Thyroid gland (tissue), 4 donors: ENCODE measurements at regions not wholly inside any gene's neighbourhood (a gene's known extent, or its start where the extent isn't known, plus 50 kb on each side); places are given as distances from the start of the nearest gene placed in this dataset.

Source experiments
- DNase-seq, 2 donors: peaks; one replicate each; pipeline ENCODE4 v3.0.0-alpha.2; 2019
- H3K27ac ChIP-seq, 3 donors: fragments of 200-600 bp; sonication (generic); 1 replicate in 2 of 3; 2 replicates in 1 of 3; pipeline ENCODE4 v1.5.1; 2016 to 2019; ENCODE audit warnings: mild to moderate bottlenecking in 1 of 3, moderate library complexity in 1 of 3
- H3K27me3 ChIP-seq: fragments of 200-600 bp; sonication (generic); one replicate; pipeline ENCODE4 v1.5.1; 2019
- H3K36me3 ChIP-seq, 2 donors: fragments of 200-600 bp; sonication (generic); one replicate each; pipeline ENCODE4 v1.5.1; 2016 to 2019
- H3K4me1 ChIP-seq, 2 donors: fragments of 200-600 bp; sonication (generic); one replicate each; pipeline ENCODE4 v1.5.1; 2017 to 2019
- H3K4me3 ChIP-seq, 3 donors: fragments of 200-600 bp; sonication (generic); replicated peaks in 1 of 3; 1 replicate in 2 of 3; 2 replicates in 1 of 3; pipeline ENCODE4 v1.5.1; 2016; ENCODE audit warnings: mild to moderate bottlenecking in 1 of 3
- H3K9me3 ChIP-seq: fragments of 200-600 bp; sonication (generic); one replicate; pipeline ENCODE4 v1.5.1; 2017
- CTCF ChIP-seq, 6 experiments: fragments of 200-600 bp in 3 of 6; fragments of 450-650 bp in 3 of 6; sonication (generic) in 3 of 6; IDR thresholded peaks; one replicate each; pipeline ENCODE4 v1.5.1; 2016 to 2019; ENCODE audit warnings: antibody characterized with exemption in 6 of 6, mild to moderate bottlenecking in 2 of 6, inconsistent platforms in 1 of 6, moderate library complexity in 1 of 6
- POLR2A ChIP-seq, 2 donors: fragments of 450-650 bp; IDR thresholded peaks; one replicate each; pipeline ENCODE4 v1.6.1; 2017; ENCODE audit warnings: antibody characterized with exemption in 2 of 2, mild to moderate bottlenecking in 2 of 2, moderate library complexity in 1 of 2
- WGBS, 2 donors: methylation state at CpG; one replicate each; pipeline ENCODE4 v1.1.5; 2017; 5-methylcytosine and 5-hydroxymethylcytosine counted together
- intact Hi-C: fragments of 100-400 bp; cut with DNase I; formaldehyde crosslinking; loops from one replicate; pipeline ENCODE4 v1.15.1; 2023

DNA sequence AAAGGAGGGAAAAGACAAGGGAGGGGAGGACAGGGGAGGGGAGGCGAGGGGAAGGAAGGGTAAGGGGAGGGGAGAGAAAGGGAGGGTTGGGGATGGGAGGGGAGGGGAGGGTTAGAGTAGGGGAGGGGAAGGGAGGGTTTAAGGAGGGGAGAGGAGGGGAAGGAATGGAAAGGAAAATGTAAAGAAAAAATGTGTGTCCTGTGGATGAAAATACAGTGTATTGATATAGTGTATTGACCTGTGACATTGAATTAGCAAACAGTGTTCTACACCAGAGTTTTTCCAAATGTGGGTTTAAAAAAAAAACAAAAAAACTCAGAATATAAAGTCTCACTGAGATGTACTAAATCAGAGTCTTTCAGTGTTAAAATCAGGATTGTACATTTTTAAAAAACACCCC lies 1279.8 kb upstream of the ADGRL2 start:
- no peaks in the 10 kb centered on the region for H3K27me3 ChIP-seq
- no peaks in the 10 kb centered on the region for H3K9me3 ChIP-seq
- H3K4me3 ChIP-seq: no peak overlapping the region
- 88 to 90% methylated on average over 1 of the region's 1 CpG for WGBS, 2 donors
- intact Hi-C loops: no loop called here
- H3K27ac ChIP-seq: no peak overlapping the region
- H3K36me3 ChIP-seq: no peaks in the 10 kb centered on the region
- no peak for DNase-seq
- no peaks in the 10 kb centered on the region for H3K4me1 ChIP-seq
- TF ChIP-seq POLR2A (IDR thresholded peaks at IDR 0.05) (no peak), CTCF (IDR thresholded peaks at IDR 0.05) (no peak)

DNA sequence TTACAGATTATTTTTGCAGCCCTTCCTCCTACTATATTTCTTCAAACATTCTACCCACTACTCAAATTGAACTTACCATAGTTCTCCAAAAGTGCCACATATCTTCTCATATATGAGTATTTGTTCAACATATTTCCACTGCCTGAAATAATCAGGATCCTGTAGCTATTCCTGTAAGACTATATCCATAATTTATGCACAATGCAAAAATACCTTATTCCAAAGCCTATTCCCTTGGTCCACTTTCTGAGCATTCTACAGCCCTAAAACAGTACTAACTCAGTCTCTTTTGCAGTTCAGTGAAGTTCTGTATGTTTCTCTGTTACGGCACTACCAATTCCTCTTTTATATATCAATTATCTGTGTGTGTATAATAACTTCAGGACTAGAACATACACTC lies 1283.7 kb upstream of the ADGRL2 start:
- intact Hi-C loops: no loop called here
- H3K36me3 ChIP-seq: no peaks in the 10 kb centered on the region
- WGBS, 2 donors: 96 to 98% methylated on average over 1 of the region's 1 CpG
- no peaks in the 10 kb centered on the region for H3K9me3 ChIP-seq
- H3K27me3 ChIP-seq: no peaks in the 10 kb centered on the region
- H3K4me1 ChIP-seq: no peaks in the 10 kb centered on the region
- no peak overlapping the region for H3K27ac ChIP-seq
- TF ChIP-seq POLR2A (IDR thresholded peaks at IDR 0.05) (no peak), CTCF (IDR thresholded peaks at IDR 0.05) (no peak)
- no peak overlapping the region for H3K4me3 ChIP-seq
- DNase-seq: no peak

DNA sequence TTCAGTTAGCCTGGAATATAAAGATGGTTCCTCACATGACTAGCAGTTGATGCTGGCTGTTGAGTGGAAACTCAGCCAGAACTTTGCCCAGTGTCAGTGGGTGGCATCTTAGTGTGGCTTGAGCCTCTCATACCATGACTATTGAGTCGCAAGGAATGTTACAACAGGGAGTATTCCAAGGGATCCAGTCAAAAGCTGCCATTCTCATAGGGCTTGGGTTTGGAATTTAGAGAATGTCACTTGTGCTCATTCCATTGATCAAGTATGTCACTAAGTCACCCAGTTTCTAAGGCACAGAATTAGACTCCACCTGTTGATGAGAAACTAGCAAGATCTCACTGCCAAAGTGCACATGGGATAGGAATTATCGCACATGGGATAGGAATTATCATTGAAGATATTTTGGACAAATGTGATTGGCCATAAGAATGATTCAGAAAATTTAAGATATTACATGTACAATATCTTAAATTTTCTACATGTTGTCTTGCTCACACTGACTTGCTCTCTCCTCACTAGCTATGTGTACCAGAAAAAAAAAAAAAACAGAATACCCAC lies 1290.7 kb upstream of the ADGRL2 start:
- Histone ChIP-seq H3K9me3 (no peaks in the 10 kb centered on the region), H3K27me3 (no peaks in the 10 kb centered on the region), H3K27ac (no peak overlapping the region), H3K4me1 (no peaks in the 10 kb centered on the region), H3K36me3 (no peaks in the 10 kb centered on the region), H3K4me3 (no peak overlapping the region)
- intact Hi-C loops: no loop called here
- WGBS, 2 donors: 52 to 68% methylated on average over 2 of the region's 2 CpGs
- no peak for TF ChIP-seq POLR2A (IDR thresholded peaks at IDR 0.05)
- no peak for TF ChIP-seq CTCF (IDR thresholded peaks at IDR 0.05)
- DNase-seq: no peak

DNA sequence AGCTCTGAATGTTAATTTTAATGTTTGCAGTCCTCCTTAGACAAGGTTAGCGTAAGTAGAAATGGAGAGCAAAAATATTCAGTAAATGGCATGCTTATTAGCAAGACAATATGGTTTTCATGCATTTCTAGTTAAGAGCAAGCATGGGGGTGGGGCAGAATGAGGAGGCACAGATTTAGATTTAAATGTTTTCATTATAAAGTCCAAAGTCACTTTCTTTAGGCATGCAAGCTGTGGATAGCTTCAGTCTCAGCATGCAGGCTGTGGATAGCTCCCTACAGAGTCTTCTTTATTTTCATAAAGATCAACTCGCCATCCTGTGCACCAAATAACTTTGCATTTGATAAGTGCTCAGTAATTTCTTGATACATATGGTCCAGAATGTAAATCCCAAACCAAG lies 1294.5 kb upstream of the ADGRL2 start:
- intact Hi-C loops: no loop called here
- H3K27me3 ChIP-seq: no peaks in the 10 kb centered on the region

DNA sequence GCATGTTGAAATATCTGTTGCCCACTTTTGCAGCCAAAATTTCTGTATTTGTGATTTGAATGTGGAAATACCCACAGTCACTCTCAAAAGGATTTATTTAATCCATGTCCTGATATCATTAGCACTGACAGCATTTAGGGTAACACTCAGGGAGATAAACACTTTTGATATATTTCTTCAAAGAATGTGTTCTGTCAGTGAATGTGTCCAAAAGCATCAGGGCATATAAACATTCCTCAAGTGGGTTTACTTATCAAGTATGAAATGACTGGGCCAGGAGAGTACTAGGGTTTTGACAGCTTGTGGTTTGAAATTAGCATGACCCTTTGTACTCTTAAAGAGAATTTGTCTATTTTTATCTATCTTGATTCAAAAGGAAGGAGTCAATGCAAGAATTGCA lies 1302.1 kb upstream of the ADGRL2 start:
- no peak for DNase-seq
- intact Hi-C loops: no loop called here
- Histone ChIP-seq H3K9me3 (no peaks in the 10 kb centered on the region), H3K36me3 (no peaks in the 10 kb centered on the region), H3K27me3 (no peaks in the 10 kb centered on the region), H3K4me3 (no peak overlapping the region), H3K27ac (no peak overlapping the region), H3K4me1 (no peaks in the 10 kb centered on the region)
- no peak for TF ChIP-seq CTCF (IDR thresholded peaks at IDR 0.05)
- no peak for TF ChIP-seq POLR2A (IDR thresholded peaks at IDR 0.05)

More for the DNA sequence above, 1294.5 kb upstream of the ADGRL2 start:
- DNase-seq: no peak
- Histone ChIP-seq H3K36me3 (no peaks in the 10 kb centered on the region), H3K27ac (no peak overlapping the region), H3K9me3 (no peaks in the 10 kb centered on the region), H3K4me3 (no peak overlapping the region), H3K4me1 (no peaks in the 10 kb centered on the region)
- WGBS, 2 donors: 85 to 87% methylated on average over 2 of the region's 2 CpGs
- no peak for TF ChIP-seq POLR2A (IDR thresholded peaks at IDR 0.05)
- TF ChIP-seq CTCF (IDR thresholded peaks at IDR 0.05): no peak
